ENCODE measurements at regions not wholly inside any gene's neighbourhood (a gene's known extent, or its start where the extent isn't known, plus 50 kb on each side); places are given as distances from the start of the nearest gene placed in this dataset.

GRCh38 chr14:53384073-53384472 is 230.9 kb upstream of the DDHD1 start:
- H3K56ac ChIP-seq (ENCODE audit: insufficient read length, low read depth, low read length), result no peak overlapping the region
- no peak overlapping the region for H2BK12ac ChIP-seq (ENCODE audit: insufficient read length, low read depth, low read length)
- no peak overlapping the region for H3T11ph ChIP-seq (ENCODE audit: low read length)

More at GRCh38 chr14:53384073-53384472, 230.9 kb upstream of the DDHD1 start:
- TF ChIP-seq, protein P1, sequence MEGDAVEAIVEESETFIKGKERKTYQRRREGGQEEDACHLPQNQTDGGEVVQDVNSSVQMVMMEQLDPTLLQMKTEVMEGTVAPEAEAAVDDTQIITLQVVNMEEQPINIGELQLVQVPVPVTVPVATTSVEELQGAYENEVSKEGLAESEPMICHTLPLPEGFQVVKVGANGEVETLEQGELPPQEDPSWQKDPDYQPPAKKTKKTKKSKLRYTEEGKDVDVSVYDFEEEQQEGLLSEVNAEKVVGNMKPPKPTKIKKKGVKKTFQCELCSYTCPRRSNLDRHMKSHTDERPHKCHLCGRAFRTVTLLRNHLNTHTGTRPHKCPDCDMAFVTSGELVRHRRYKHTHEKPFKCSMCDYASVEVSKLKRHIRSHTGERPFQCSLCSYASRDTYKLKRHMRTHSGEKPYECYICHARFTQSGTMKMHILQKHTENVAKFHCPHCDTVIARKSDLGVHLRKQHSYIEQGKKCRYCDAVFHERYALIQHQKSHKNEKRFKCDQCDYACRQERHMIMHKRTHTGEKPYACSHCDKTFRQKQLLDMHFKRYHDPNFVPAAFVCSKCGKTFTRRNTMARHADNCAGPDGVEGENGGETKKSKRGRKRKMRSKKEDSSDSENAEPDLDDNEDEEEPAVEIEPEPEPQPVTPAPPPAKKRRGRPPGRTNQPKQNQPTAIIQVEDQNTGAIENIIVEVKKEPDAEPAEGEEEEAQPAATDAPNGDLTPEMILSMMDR (conservative IDR thresholded peaks at IDR 0.05), result no peak
- Histone ChIP-seq H4K8ac (replicated peaks; ENCODE audit: insufficient read length, low read depth, low read length) (no peak overlapping the region), H3K79me1 (ENCODE audit: insufficient read depth, low read depth, low read length, poor library complexity, severe bottlenecking) (no peaks in the 10 kb centered on the region), H3K18ac (ENCODE audit: insufficient read length, low read depth, low read length) (no peak overlapping the region), H2BK5ac (ENCODE audit: insufficient read length, low read length) (no peak overlapping the region), H3K23me2 (ENCODE audit: insufficient read length, low read depth, low read length, poor library complexity, severe bottlenecking) (no peaks in the 10 kb centered on the region), H3K4ac (ENCODE audit: low read depth, low read length) (no peak overlapping the region), H2AFZ (ENCODE audit: low read length) (no peak overlapping the region), H2BK15ac (ENCODE audit: low read depth, low read length) (no peak overlapping the region), H4K5ac (ENCODE audit: insufficient read length, low read depth, low read length) (no peak overlapping the region), H2BK120ac (ENCODE audit: low read depth, low read length, poor library complexity, severe bottlenecking) (no peak overlapping the region), H4K20me1 (ENCODE audit: control insufficient read depth, insufficient read depth, insufficient read length) (no peaks in the 10 kb centered on the region), H3K23ac (ENCODE audit: insufficient read length, low read depth, low read length) (no peak overlapping the region), H3K4me1 (ENCODE audit: insufficient read depth, low read length) (no peaks in the 10 kb centered on the region), H2BK20ac (ENCODE audit: low read depth, low read length, poor library complexity, severe bottlenecking) (no peak overlapping the region), H3K14ac (ENCODE audit: insufficient read depth, low read length) (no peak overlapping the region), H3K9me3 (ENCODE audit: control insufficient read depth, low read depth, low read length) (no peaks in the 10 kb centered on the region), H3K27me3 (ENCODE audit: insufficient read depth, low read length) (no peaks in the 10 kb centered on the region), H2AK5ac (ENCODE audit: insufficient read length, low read length) (no peak overlapping the region), H3K27ac (ENCODE audit: insufficient read length, low read depth, low read length) (no peak overlapping the region), H3K79me2 (ENCODE audit: insufficient read depth, low read length) (no peaks in the 10 kb centered on the region), H3K4me2 (ENCODE audit: insufficient read depth, insufficient read length, low read length) (no peak overlapping the region), H3K9ac (ENCODE audit: extremely low read depth, insufficient read length, low read length) (no peak overlapping the region), H4K91ac (ENCODE audit: insufficient read length, low read depth, low read length) (no peak overlapping the region)
- Mint-ChIP-seq H3K4me1 (peaks cover 6 to 7% of the 10 kb centered on the region in 2 experiments), H3K4me3 (no peak overlapping the region), H3K36me3 (ENCODE audit: insufficient read depth in 1 of 3, low read depth in 3 of 3) (no peaks in the 10 kb centered on the region), H3K27me3 (ENCODE audit: low read depth) (no peaks in the 10 kb centered on the region), H3K27ac (no peak overlapping the region), H3K9me3 (no peaks in the 10 kb centered on the region; a peak in 1 of 5 replicates)
- no peak for DNase-seq
- no CpG with 5 or more reads among the region's 1 CpG for WGBS (ENCODE audit: extremely low coverage, insufficient read length, low lambda C conversion rate)
